Transverse colon (tissue), 4 donors: ENCODE measurements at regions not wholly inside any gene's neighbourhood (a gene's known extent, or its start where the extent isn't known, plus 50 kb on each side); places are given as distances from the start of the nearest gene placed in this dataset.

Source experiments
- DNase-seq: peaks from one replicate; pipeline ENCODE4 v3.0.0-alpha.2; 2019
- H3K27ac ChIP-seq, 4 donors: fragments of 200-600 bp; sonication (generic); 2 replicates each; pipeline ENCODE4 v1.5.1; 2016 to 2018; ENCODE audit warnings: inconsistent platforms in 4 of 4
- H3K27me3 ChIP-seq: fragments of 200-600 bp; sonication (generic); 2 replicates; pipeline ENCODE4 v1.5.1; 2017; ENCODE audit warnings: inconsistent platforms
- H3K36me3 ChIP-seq, 4 donors: fragments of 200-600 bp; sonication (generic); 2 replicates each; pipeline ENCODE4 v1.5.1; 2017 to 2019; ENCODE audit warnings: inconsistent platforms in 4 of 4
- H3K4me1 ChIP-seq, 4 donors: fragments of 200-600 bp; sonication (generic); 2 replicates each; pipeline ENCODE4 v1.5.1; 2017 to 2020; ENCODE audit warnings: inconsistent platforms in 4 of 4
- H3K4me3 ChIP-seq, 4 donors: fragments of 200-600 bp; sonication (generic); 1 replicate in 1 of 4; 2 replicates in 3 of 4; pipeline versions ENCODE4 v1.5.1 to v1.6.1; 2017 to 2019; ENCODE audit warnings: inconsistent platforms in 4 of 4
- H3K9me3 ChIP-seq, 2 donors: fragments of 200-600 bp; sonication (generic); 2 replicates each; pipeline ENCODE4 v1.5.1; 2017 to 2019; ENCODE audit warnings: inconsistent platforms in 2 of 2
- EP300 ChIP-seq: sonication (generic); formaldehyde crosslinking; IDR thresholded peaks from one replicate; pipeline ENCODE4 v1.6.1; 2017; ENCODE audit warnings: antibody characterized with exemption, low read depth
- POLR2A ChIP-seq: fragments of 450-650 bp; IDR thresholded peaks from one replicate; pipeline ENCODE4 v1.6.1; 2016; ENCODE audit warnings: antibody characterized with exemption, mild to moderate bottlenecking, moderate library complexity
- POLR2AphosphoS5 ChIP-seq, 3 donors: sonication (generic); formaldehyde crosslinking; IDR thresholded peaks; one replicate each; pipeline ENCODE4 v1.6.1; 2016; ENCODE audit warnings: antibody characterized with exemption in 3 of 3
- WGBS, 2 donors: methylation state at CpG; one replicate each; pipeline ENCODE4 v1.1.5; 2018; ENCODE audit warnings: low coverage in 1 of 2; 5-methylcytosine and 5-hydroxymethylcytosine counted together
- in situ Hi-C, 4 donors: fragments of 200-750 bp; cut with MboI; loops; one replicate each; pipeline versions ENCODE4 v1.15.0 to v1.15.1; 2017; ENCODE audit warnings: low sequenced_read_pairs in 3 of 4, low pct_ligation_motif_present in 1 of 4, low pct_unique_long_range_greater_than_20kb in 1 of 4
- intact Hi-C: fragments of 100-400 bp; cut with DNase I; formaldehyde crosslinking; loops from one replicate; pipeline ENCODE4 v1.15.1; 2023; ENCODE audit warnings: low total_unique reads
- TF ChIP-seq, protein P1 (sequence below), 5 experiments: fragments of 200-600 bp in 3 of 5; fragments of 450-650 bp in 2 of 5; sonication (generic) in 3 of 5; IDR thresholded peaks; 1 replicate in 2 of 5; 2 replicates in 3 of 5; pipeline ENCODE4 v1.5.1; 2016 to 2017; ENCODE audit warnings: antibody characterized with exemption in 5 of 5, inconsistent platforms in 3 of 5, mild to moderate bottlenecking in 2 of 5, moderate library complexity in 1 of 5

DNA sequence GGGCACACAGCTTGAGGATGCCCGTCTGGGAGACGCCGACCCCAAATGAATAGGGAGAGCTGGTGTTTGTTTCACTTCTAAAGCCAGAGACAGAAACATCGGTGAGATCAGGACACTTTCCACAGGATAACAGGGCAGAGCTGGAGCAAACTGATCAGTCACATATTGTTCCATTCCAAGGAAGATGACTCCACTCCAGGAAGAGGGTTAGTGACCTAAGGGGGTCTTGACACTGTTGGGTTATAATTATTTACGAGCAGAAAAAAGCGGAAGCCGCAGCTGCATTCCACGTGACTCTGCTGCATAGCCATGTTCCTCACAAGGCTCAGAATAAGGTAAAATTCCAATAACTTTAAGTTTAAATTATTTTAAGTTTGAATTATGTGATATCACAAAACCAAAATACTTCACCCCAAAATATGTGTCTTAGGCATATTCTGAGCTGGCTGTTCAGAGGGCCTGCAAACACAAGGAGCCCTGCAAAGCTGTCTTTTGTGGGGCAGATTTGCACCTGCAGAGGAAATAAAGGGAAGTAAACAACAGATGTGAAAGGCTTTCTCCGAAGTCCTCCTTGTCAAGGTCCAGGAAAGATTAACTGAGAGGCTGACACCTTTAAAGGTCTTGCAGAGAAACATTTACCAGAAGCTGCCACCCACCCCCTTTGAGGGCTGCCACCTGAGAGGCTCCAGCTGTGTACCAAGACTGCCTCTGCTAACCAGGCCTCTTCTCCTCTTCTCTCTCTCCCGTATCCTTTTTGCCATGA is 819.2 kb downstream of the UQCRFS1 start:
- Histone ChIP-seq H3K27ac (no peak overlapping the region), H3K4me3 (no peak overlapping the region), H3K4me1 (peaks cover 0 to 8% (median 0%) of the 10 kb centered on the region in 4 donors), H3K36me3 (no peaks in the 10 kb centered on the region), H3K9me3 (no peaks in the 10 kb centered on the region), H3K27me3 (no peaks in the 10 kb centered on the region)
- no peak for TF ChIP-seq POLR2A
- TF ChIP-seq EP300 = no peak
- no peak for TF ChIP-seq POLR2AphosphoS5 (IDR thresholded peaks at IDR 0.05)
- TF ChIP-seq, protein P1, sequence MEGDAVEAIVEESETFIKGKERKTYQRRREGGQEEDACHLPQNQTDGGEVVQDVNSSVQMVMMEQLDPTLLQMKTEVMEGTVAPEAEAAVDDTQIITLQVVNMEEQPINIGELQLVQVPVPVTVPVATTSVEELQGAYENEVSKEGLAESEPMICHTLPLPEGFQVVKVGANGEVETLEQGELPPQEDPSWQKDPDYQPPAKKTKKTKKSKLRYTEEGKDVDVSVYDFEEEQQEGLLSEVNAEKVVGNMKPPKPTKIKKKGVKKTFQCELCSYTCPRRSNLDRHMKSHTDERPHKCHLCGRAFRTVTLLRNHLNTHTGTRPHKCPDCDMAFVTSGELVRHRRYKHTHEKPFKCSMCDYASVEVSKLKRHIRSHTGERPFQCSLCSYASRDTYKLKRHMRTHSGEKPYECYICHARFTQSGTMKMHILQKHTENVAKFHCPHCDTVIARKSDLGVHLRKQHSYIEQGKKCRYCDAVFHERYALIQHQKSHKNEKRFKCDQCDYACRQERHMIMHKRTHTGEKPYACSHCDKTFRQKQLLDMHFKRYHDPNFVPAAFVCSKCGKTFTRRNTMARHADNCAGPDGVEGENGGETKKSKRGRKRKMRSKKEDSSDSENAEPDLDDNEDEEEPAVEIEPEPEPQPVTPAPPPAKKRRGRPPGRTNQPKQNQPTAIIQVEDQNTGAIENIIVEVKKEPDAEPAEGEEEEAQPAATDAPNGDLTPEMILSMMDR (IDR thresholded peaks at IDR 0.05) = no peak
- intact Hi-C loops (no loop called here), in situ Hi-C loops (no loop called here)
- 34 to 42% methylated on average over 7 to 10 of the region's 10 CpGs for WGBS, 2 donors
- DNase-seq = no peak

DNA sequence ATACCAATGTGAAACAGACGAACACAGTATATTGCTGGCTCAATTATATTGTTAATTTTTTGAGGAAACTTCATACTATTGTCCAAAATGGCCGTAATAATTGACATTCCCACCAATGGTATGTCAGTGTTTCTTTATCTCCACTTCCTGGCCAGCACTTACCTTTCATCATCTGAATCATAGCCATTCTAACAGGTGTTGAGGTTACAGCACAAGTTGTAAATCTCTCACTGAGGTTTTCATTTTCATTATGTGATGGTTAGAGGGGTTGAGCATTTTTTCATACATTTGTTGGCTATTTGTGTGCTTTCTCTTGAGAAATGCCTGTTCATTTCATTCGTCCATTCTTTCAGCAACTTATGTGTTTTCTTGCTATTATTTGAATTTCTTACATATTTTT is 824.0 kb downstream of the UQCRFS1 start:
- in situ Hi-C loops (no loop called here), intact Hi-C loops (no loop called here)
- Histone ChIP-seq H3K4me1 (peaks cover 0 to 6% (median 0%) of the 10 kb centered on the region in 4 donors), H3K9me3 (no peaks in the 10 kb centered on the region), H3K27me3 (no peaks in the 10 kb centered on the region), H3K27ac (no peak overlapping the region), H3K4me3 (no peak overlapping the region), H3K36me3 (no peaks in the 10 kb centered on the region)
- TF ChIP-seq POLR2AphosphoS5 (IDR thresholded peaks at IDR 0.05) (no peak), POLR2A (no peak), EP300 (no peak)
- TF ChIP-seq, protein P1 (IDR thresholded peaks at IDR 0.05) = no peak
- 47 to 54% methylated on average over 2 to 3 of the region's 3 CpGs for WGBS, 2 donors
- DNase-seq = no peak

DNA sequence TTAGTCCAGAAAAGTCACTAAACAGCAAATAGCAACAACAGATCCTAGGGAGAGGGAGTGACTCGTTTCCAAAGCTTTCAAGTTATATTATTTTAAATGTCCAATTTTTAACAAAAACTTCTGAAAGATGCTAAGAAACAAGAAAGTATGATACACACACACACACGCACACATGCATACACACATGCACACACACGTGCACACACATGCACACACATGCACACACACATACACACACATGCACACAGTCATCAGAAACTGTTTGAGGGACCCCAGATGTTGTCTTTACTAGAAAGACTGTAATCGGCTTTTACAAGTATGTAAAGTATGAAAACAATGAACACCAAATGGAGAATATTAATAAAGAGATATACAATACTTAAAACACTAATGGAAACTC is 825.4 kb downstream of the UQCRFS1 start:
- DNase-seq = no peak
- intact Hi-C loops (no loop called here), in situ Hi-C loops (no loop called here)
- H3K4me3 ChIP-seq = no peak overlapping the region
- H3K27ac ChIP-seq = no peak overlapping the region
- no peaks in the 10 kb centered on the region for H3K36me3 ChIP-seq
- H3K9me3 ChIP-seq = no peaks in the 10 kb centered on the region
- no peaks in the 10 kb centered on the region for H3K27me3 ChIP-seq
- no peaks in the 10 kb centered on the region for H3K4me1 ChIP-seq
- 56 to 61% methylated on average over 3 to 4 of the region's 4 CpGs for WGBS, 2 donors
- TF ChIP-seq POLR2AphosphoS5 (IDR thresholded peaks at IDR 0.05) (no peak), POLR2A (no peak), EP300 (no peak)
- TF ChIP-seq, protein P1 (IDR thresholded peaks at IDR 0.05) = no peak

DNA sequence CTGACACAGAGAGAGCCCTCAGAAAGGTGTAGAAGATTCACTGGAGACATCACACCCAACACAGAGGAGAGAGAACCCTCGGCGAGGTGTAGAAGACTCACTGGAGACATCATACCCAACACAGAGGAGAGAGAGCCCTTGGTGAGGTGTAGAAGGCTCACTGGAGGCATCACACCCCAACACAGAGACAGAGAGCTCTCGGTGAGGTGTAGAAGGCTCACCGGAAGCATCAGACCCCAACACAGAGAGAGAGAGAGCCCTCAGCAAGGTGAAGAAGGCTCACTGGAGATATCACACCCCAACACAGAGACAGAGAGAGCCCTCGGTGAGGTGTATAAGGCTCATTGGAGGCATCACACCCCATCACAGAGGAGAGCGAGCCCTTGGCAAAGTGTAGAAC is 826.5 kb downstream of the UQCRFS1 start:
- H3K36me3 ChIP-seq = no peaks in the 10 kb centered on the region
- intact Hi-C loops = no loop called here
- H3K27ac ChIP-seq = no peak overlapping the region
- WGBS, 2 donors = 60 to 87% methylated on average over 1 to 6 of the region's 6 CpGs
- TF ChIP-seq, protein P1 (IDR thresholded peaks at IDR 0.05) = no peak
- TF ChIP-seq POLR2AphosphoS5 (IDR thresholded peaks at IDR 0.05) (no peak), EP300 (no peak)
- H3K4me1 ChIP-seq = no peaks in the 10 kb centered on the region
- in situ Hi-C loops = no loop called here
- DNase-seq = no peak
- no peaks in the 10 kb centered on the region for H3K9me3 ChIP-seq
- no peak overlapping the region for H3K4me3 ChIP-seq
- H3K27me3 ChIP-seq = no peaks in the 10 kb centered on the region
